ENCODE measurements at regions not wholly inside any gene's neighbourhood (a gene's known extent, or its start where the extent isn't known, plus 50 kb on each side); places are given as distances from the start of the nearest gene placed in this dataset.

DNA sequence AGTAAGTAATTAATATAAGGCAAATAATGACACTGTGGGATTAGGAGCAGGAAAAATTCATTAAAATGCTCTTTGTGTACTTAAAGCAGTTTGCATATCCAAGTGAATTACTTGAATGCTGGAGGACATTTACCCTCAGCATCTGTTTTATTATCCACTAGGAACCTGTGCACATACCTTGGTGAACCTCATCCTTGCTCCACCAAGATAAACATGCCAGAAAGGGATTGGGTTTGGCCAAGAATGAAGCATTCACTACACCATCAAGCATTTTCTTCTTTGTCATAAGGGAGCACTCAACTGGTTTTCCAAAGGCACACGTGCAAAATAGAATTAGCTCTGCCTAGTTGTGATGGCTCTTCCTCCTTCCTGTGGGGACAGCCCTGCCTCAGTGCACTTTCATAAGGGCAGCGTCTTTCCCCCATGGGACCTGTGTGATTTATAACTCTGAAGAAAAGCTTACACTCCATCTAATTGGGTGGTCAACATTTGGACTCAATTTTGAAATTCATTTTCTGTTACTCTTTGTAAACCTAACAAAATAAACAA is 291.7 kb downstream of the USP46 start:
- DNase-seq (ENCODE audit: low read depth, low spot score) (no peak), ATAC-seq (no peak)
- Histone ChIP-seq H3K4me1 (ENCODE audit: control insufficient read depth in 1 of 2, insufficient read depth in 2 of 2, low read length in 2 of 2) (no peaks in the 10 kb centered on the region), H3K4me3 (replicated peaks in 1 of 2; ENCODE audit: low read depth in 1 of 2, low read length in 2 of 2) (no peak overlapping the region), H3K36me3 (ENCODE audit: control insufficient read depth in 1 of 2, insufficient read depth in 2 of 2, low read length in 2 of 2) (no peaks in the 10 kb centered on the region), H4K20me1 (ENCODE audit: insufficient read depth) (no peaks in the 10 kb centered on the region), H3K4me2 (ENCODE audit: low read length) (no peak overlapping the region), H3K79me2 (ENCODE audit: insufficient read depth, low read length) (no peaks in the 10 kb centered on the region), H3K9me2 (ENCODE audit: insufficient read depth) (no peaks in the 10 kb centered on the region), H3K9ac (ENCODE audit: low read length) (no peak overlapping the region), H3K27me3 (ENCODE audit: insufficient read depth, low read length) (peaks cover 4% of the 10 kb centered on the region), H3K27ac (ENCODE audit: low read depth, low read length) (no peak overlapping the region), H2AFZ (ENCODE audit: low read depth, low read length, poor library complexity, severe bottlenecking) (no peak overlapping the region), H3K9me3 (ENCODE audit: control insufficient read depth in 1 of 2, insufficient read depth in 1 of 2, low read depth in 1 of 2, low read length in 2 of 2) (no peaks in the 10 kb centered on the region)
- CTCF ChIA-PET, result no interaction called here
- intact Hi-C loops (cut with micrococcal nuclease), result no loop called here
- BruUV-seq (replicated peaks), result no TSS peak
- RAD21 ChIA-PET (ENCODE audit: low non-redundant PET in 1 of 2, low total read pairs in 2 of 2, uncharacterized antibody in 2 of 2, unreplicated experiment in 2 of 2), result no interaction called here
- POLR2A ChIA-PET, result no interaction called here
- TF ChIP-seq, protein P1, sequence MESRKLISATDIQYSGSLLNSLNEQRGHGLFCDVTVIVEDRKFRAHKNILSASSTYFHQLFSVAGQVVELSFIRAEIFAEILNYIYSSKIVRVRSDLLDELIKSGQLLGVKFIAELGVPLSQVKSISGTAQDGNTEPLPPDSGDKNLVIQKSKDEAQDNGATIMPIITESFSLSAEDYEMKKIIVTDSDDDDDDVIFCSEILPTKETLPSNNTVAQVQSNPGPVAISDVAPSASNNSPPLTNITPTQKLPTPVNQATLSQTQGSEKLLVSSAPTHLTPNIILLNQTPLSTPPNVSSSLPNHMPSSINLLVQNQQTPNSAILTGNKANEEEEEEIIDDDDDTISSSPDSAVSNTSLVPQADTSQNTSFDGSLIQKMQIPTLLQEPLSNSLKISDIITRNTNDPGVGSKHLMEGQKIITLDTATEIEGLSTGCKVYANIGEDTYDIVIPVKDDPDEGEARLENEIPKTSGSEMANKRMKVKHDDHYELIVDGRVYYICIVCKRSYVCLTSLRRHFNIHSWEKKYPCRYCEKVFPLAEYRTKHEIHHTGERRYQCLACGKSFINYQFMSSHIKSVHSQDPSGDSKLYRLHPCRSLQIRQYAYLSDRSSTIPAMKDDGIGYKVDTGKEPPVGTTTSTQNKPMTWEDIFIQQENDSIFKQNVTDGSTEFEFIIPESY (IDR thresholded peaks at IDR 0.05; ENCODE audit: extremely low read depth, insufficient replicate concordance, low read length), result no peak
- TF ChIP-seq EGR1 (IDR thresholded peaks at IDR 0.05; ENCODE audit: low read depth), result no peak
- TF ChIP-seq, protein P2, sequence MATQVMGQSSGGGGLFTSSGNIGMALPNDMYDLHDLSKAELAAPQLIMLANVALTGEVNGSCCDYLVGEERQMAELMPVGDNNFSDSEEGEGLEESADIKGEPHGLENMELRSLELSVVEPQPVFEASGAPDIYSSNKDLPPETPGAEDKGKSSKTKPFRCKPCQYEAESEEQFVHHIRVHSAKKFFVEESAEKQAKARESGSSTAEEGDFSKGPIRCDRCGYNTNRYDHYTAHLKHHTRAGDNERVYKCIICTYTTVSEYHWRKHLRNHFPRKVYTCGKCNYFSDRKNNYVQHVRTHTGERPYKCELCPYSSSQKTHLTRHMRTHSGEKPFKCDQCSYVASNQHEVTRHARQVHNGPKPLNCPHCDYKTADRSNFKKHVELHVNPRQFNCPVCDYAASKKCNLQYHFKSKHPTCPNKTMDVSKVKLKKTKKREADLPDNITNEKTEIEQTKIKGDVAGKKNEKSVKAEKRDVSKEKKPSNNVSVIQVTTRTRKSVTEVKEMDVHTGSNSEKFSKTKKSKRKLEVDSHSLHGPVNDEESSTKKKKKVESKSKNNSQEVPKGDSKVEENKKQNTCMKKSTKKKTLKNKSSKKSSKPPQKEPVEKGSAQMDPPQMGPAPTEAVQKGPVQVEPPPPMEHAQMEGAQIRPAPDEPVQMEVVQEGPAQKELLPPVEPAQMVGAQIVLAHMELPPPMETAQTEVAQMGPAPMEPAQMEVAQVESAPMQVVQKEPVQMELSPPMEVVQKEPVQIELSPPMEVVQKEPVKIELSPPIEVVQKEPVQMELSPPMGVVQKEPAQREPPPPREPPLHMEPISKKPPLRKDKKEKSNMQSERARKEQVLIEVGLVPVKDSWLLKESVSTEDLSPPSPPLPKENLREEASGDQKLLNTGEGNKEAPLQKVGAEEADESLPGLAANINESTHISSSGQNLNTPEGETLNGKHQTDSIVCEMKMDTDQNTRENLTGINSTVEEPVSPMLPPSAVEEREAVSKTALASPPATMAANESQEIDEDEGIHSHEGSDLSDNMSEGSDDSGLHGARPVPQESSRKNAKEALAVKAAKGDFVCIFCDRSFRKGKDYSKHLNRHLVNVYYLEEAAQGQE (IDR thresholded peaks at IDR 0.05; ENCODE audit: low read depth), result no peak
- TF ChIP-seq SRF (IDR thresholded peaks at IDR 0.05; ENCODE audit: low read depth), result no peak
- TF ChIP-seq EZH2 (IDR thresholded peaks at IDR 0.05), result no peak
- TF ChIP-seq, protein P3, sequence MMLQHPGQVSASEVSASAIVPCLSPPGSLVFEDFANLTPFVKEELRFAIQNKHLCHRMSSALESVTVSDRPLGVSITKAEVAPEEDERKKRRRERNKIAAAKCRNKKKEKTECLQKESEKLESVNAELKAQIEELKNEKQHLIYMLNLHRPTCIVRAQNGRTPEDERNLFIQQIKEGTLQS (IDR thresholded peaks at IDR 0.05), result no peak
